Endothelial cell of umbilical vein (primary cell): ENCODE measurements at regions not wholly inside any gene's neighbourhood (a gene's known extent, or its start where the extent isn't known, plus 50 kb on each side); places are given as distances from the start of the nearest gene placed in this dataset.

Experiments used
- BruUV-seq: library from RNA; stranded (reverse); fragments of 400-500 nt; replicated peaks from 2 replicates; lab custom pipeline; 2021; lab: Mats Ljungman, UMichigan
- CTCF ChIA-PET: fragments of 300-600, 350-600 bp; sonication (Branson Sonifier 250); formaldehyde crosslinking; loops from one replicate; lab custom pipeline; 2021; ENCODE audit warnings: antibody characterized with exemption, inconsistent platforms; lab: Charles Lee
- POLR2A ChIA-PET: fragments of 300-600, 350-600 bp; sonication (Branson Sonifier 250); formaldehyde crosslinking; loops from one replicate; lab custom pipeline; 2021; ENCODE audit warnings: antibody characterized with exemption, inconsistent platforms; lab: Charles Lee
- DNase-seq: peaks from one replicate; pipeline ENCODE4 v3.0.0-alpha.2; 2011; ENCODE audit warnings: low read depth, low spot score
- FAIRE-seq: peaks from 2 replicates; lab custom pipeline; 2011; peaks lifted over from hg19 to GRCh38; lab: Jason Lieb, UNC
- H2AFZ ChIP-seq: 2 replicates; pipeline ENCODE4 v1.6.0; 2012; ENCODE audit warnings: low read depth, low read length, control low read depth, inconsistent platforms
- H3K27ac ChIP-seq: 2 replicates; pipeline ENCODE4 v1.5.1; 2011; ENCODE audit warnings: low read depth, mild to moderate bottlenecking, control low read depth, low read length, moderate library complexity; ENCODE audit not compliant: insufficient read depth
- H3K27me3 ChIP-seq, 2 experiments: 2 replicates each; pipeline versions ENCODE4 v1.6.0 to v1.6.1; 2011; ENCODE audit warnings: low read length in 2 of 2, mixed read lengths in 1 of 2; ENCODE audit not compliant: control insufficient read depth in 2 of 2, insufficient read depth in 2 of 2
- H3K36me3 ChIP-seq, 2 experiments: 2 replicates in 1 of 2; 3 replicates in 1 of 2; pipeline ENCODE4 v1.5.1; 2011; ENCODE audit warnings: low read length in 2 of 2, mild to moderate bottlenecking in 1 of 2, moderate library complexity in 1 of 2; ENCODE audit not compliant: control insufficient read depth in 2 of 2, insufficient read depth in 2 of 2; ENCODE audit errors: extremely low read depth in 1 of 2
- H3K4me1 ChIP-seq: 3 replicates; pipeline ENCODE4 v1.5.1; 2011; ENCODE audit warnings: mild to moderate bottlenecking, low read length; ENCODE audit not compliant: control insufficient read depth, insufficient read depth; ENCODE audit errors: extremely low read depth
- H3K4me2 ChIP-seq: 2 replicates; pipeline ENCODE4 v1.6.1; 2011; ENCODE audit warnings: low read length, control low read depth, mixed read lengths; ENCODE audit not compliant: insufficient read depth
- H3K4me3 ChIP-seq, 3 experiments: fragments of 200-600 bp in 1 of 3; sonication (generic), shearing (Covaris generic) in 1 of 3; replicated peaks in 1 of 3; 2 replicates each; pipeline ENCODE4 v1.5.1; 2011 to 2016; ENCODE audit warnings: control low read depth in 3 of 3, low read length in 3 of 3, mild to moderate bottlenecking in 2 of 3, inconsistent platforms in 1 of 3, low read depth in 1 of 3, moderate library complexity in 1 of 3; ENCODE audit not compliant: insufficient read depth in 1 of 3
- H3K79me2 ChIP-seq: 2 replicates; pipeline ENCODE4 v1.6.0; 2012; ENCODE audit warnings: low read length, inconsistent platforms; ENCODE audit not compliant: control insufficient read depth, insufficient read depth
- H3K9ac ChIP-seq: replicated peaks from 2 replicates; pipeline ENCODE3; 2011; ENCODE audit warnings: low read length, control low read depth; ENCODE audit not compliant: insufficient read depth; ENCODE audit errors: extremely low read depth
- H3K9me1 ChIP-seq: replicated peaks from 3 replicates; pipeline ENCODE4 v1.6.0; 2011; ENCODE audit warnings: mild to moderate bottlenecking, low read length; ENCODE audit not compliant: control insufficient read depth, insufficient read depth; ENCODE audit errors: extremely low read depth
- H3K9me3 ChIP-seq: replicated peaks from 2 replicates; pipeline ENCODE4 v1.5.1; 2012; ENCODE audit warnings: low read length, inconsistent platforms; ENCODE audit not compliant: control insufficient read depth, insufficient read depth
- H4K20me1 ChIP-seq: replicated peaks from 2 replicates; pipeline ENCODE3; 2011; ENCODE audit warnings: mild to moderate bottlenecking, low read length; ENCODE audit not compliant: control insufficient read depth, insufficient read depth; ENCODE audit errors: extremely low read depth
- EZH2 ChIP-seq: IDR thresholded peaks from 2 replicates; pipeline ENCODE4 v1.6.1; 2012; ENCODE audit warnings: borderline replicate concordance, low read depth, mild to moderate bottlenecking, moderate library complexity, low read length, inconsistent platforms; ENCODE audit not compliant: severe bottlenecking
- FOS ChIP-seq: IDR thresholded peaks from 2 replicates; pipeline ENCODE4 v1.6.1; 2011; ENCODE audit warnings: mild to moderate bottlenecking, low read length, moderate library complexity, borderline replicate concordance; ENCODE audit not compliant: insufficient read depth
- GATA2 ChIP-seq: IDR thresholded peaks from 2 replicates; pipeline ENCODE4 v1.7.0; 2011; ENCODE audit warnings: low read depth, mild to moderate bottlenecking, moderate library complexity, mixed read lengths, low read length; ENCODE audit not compliant: insufficient read length, insufficient read depth
- JUN ChIP-seq: IDR thresholded peaks from 2 replicates; pipeline ENCODE4 v1.6.1; 2011; ENCODE audit warnings: borderline replicate concordance, low read depth; ENCODE audit not compliant: insufficient read length, insufficient read depth
- MAX ChIP-seq: IDR thresholded peaks from 2 replicates; pipeline ENCODE4 v1.6.1; 2011; ENCODE audit not compliant: insufficient read depth, insufficient read length
- MYC ChIP-seq: IDR thresholded peaks from one replicate; pipeline ENCODE4 v1.6.1; 2011; ENCODE audit warnings: mild to moderate bottlenecking, low read depth, low read length
- POLR2A ChIP-seq: IDR thresholded peaks from 2 replicates; pipeline ENCODE4 v1.6.1; 2012; ENCODE audit warnings: low read depth, mild to moderate bottlenecking, control low read depth, low read length
- POLR2AphosphoS5 ChIP-seq: IDR thresholded peaks from 2 replicates; pipeline ENCODE4 v1.6.1; 2012; ENCODE audit warnings: low read depth, mild to moderate bottlenecking, control low read depth, low read length, moderate library complexity; ENCODE audit not compliant: insufficient read depth
- dilution Hi-C: fragments of 300-500 bp; cut with MboI; formaldehyde crosslinking; loops from one replicate; pipeline ENCODE4 v1.15.0; 2019; ENCODE audit warnings: low sequenced_read_pairs; ENCODE audit not compliant: extremely low pct_ligation_motif_present
- intact Hi-C: fragments of 100-400 bp; cut with micrococcal nuclease; formaldehyde crosslinking; loops from one replicate; pipeline ENCODE4 v1.10.0; 2022
- TF ChIP-seq, protein P1 (sequence below), 2 donors: IDR thresholded peaks; 1 replicate in 1 of 2; 2 replicates in 1 of 2; pipeline ENCODE4 v1.5.1; 2011; ENCODE audit warnings: low read length in 2 of 2, mild to moderate bottlenecking in 2 of 2, moderate library complexity in 2 of 2, control low read depth in 1 of 2, inconsistent platforms in 1 of 2, low read depth in 1 of 2; ENCODE audit not compliant: insufficient read depth in 1 of 2; ENCODE audit errors: extremely low read depth in 1 of 2

- Histone ChIP-seq H3K36me3 (no peaks in the 10 kb centered on the region), H3K9ac (no peak overlapping the region), H4K20me1 (no peaks in the 10 kb centered on the region), H3K4me3 (no peak overlapping the region), H3K79me2 (no peaks in the 10 kb centered on the region), H2AFZ (no peak overlapping the region), H3K27me3 (no peaks in the 10 kb centered on the region), H3K9me3 (no peaks in the 10 kb centered on the region), H3K9me1 (no peaks in the 10 kb centered on the region), H3K4me1 (no peaks in the 10 kb centered on the region), H3K27ac (no peak overlapping the region), H3K4me2 (no peak overlapping the region)
- DNase-seq (no peak), FAIRE-seq (no peak)
- no peak for TF ChIP-seq EZH2
- TF ChIP-seq FOS = no peak
- no peak for TF ChIP-seq GATA2
- TF ChIP-seq JUN = no peak
- no peak for TF ChIP-seq POLR2A
- no peak for TF ChIP-seq MAX
- TF ChIP-seq, protein P1, sequence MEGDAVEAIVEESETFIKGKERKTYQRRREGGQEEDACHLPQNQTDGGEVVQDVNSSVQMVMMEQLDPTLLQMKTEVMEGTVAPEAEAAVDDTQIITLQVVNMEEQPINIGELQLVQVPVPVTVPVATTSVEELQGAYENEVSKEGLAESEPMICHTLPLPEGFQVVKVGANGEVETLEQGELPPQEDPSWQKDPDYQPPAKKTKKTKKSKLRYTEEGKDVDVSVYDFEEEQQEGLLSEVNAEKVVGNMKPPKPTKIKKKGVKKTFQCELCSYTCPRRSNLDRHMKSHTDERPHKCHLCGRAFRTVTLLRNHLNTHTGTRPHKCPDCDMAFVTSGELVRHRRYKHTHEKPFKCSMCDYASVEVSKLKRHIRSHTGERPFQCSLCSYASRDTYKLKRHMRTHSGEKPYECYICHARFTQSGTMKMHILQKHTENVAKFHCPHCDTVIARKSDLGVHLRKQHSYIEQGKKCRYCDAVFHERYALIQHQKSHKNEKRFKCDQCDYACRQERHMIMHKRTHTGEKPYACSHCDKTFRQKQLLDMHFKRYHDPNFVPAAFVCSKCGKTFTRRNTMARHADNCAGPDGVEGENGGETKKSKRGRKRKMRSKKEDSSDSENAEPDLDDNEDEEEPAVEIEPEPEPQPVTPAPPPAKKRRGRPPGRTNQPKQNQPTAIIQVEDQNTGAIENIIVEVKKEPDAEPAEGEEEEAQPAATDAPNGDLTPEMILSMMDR (IDR thresholded peaks at IDR 0.05; ENCODE audit: extremely low read depth in 1 of 2, insufficient read depth in 1 of 2, low read depth in 1 of 2, low read length in 2 of 2) = no peak
- no peak for TF ChIP-seq POLR2AphosphoS5
- no peak for TF ChIP-seq MYC
- dilution Hi-C loops (no loop called here), intact Hi-C loops (no loop called here)
- ChIA-PET POLR2A (no interaction called here), CTCF (no interaction called here)
- no TSS peak for BruUV-seq
These were observed 960.3 kb downstream of the C4orf33 start for GRCh38 chr4:130056286-130056685.
